LHCN-M2 (cell line): ENCODE measurements at regions not wholly inside any gene's neighbourhood (a gene's known extent, or its start where the extent isn't known, plus 50 kb on each side); places are given as distances from the start of the nearest gene placed in this dataset.
"Not testable (repeated sequence)": the region's sequence is repeated elsewhere in the genome, so short reads cannot be mapped to it uniquely, and the experiment has no call there.

Experiments
- DNase-seq: peaks from one replicate; pipeline ENCODE4 v3.0.0-alpha.2; 2012; ENCODE audit warnings: low read depth

- DNase-seq = no peak
Measured at GRCh38 chr12:63508543-63508942, 159.8 kb downstream of the DPY19L2 start.

DNA sequence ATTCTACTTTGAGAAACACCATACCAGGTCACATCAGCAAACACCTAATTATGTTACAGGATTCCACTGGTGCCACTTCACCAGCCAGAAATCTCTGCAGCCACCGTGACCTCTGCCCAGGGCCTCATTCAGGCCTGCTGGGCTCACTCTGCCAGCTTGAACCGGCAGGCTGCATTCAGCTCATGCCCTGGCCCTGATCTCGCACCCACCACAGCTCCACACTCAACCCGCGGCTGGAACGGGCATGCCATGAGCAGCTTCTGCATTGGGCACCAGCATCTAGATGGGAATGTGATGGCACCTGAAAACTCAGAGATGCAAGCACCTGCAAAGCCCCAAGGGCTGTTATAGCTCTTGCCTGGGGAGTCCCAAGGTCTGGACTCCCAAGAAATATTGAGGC, 168.7 kb downstream of the DPY19L2 start:
- no peak for DNase-seq

GRCh38 chr12:63498239-63498638, 170.1 kb downstream of the DPY19L2 start:
- DNase-seq = no peak

DNA sequence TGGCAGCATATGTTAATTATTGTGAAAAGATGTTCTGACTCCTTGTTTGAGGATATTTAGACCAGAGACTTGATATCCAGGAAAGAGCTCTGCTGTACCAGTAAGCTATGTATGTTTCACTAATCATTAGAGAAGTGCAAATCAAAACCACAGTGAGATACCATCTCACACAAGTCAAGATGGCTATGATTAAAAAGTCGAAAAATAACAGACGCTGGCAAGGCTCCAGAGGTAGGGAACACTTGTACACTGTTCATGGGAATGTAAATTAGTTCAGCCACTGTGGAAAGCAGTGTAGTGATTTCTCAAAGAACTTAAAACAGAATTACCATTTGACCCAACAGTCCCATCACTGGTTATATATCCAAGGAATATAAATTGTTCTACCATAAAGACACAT, 171.6 kb downstream of the DPY19L2 start:
- DNase-seq = no peak

- no peak for DNase-seq
Measured at GRCh38 chr12:63495974-63496373, 172.3 kb downstream of the DPY19L2 start.

GRCh38 chr12:63493357-63493756, 174.9 kb downstream of the DPY19L2 start:
- DNase-seq = not testable (repeated sequence)

DNA sequence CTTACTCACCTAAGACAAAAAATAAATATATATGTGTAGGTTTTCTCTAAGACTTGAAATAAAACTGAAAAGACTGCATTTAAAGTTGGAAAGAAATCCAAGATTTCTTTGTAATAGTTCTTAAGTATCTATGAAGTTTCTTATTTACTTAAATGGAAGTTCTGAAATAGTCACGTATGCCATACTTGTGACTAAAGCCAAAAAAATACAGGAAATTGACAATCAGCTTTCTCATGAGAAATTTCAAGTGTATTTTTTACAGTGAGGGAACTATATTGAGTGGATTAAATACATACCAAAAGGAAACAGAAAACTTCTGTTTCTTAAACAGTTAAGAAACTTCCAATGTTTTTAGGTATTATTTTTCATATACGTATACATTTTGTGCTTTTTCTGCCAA, 188.1 kb downstream of the DPY19L2 start:
- no peak for DNase-seq

- DNase-seq = no peak
Measured at GRCh38 chr12:63470161-63470560, 198.1 kb downstream of the DPY19L2 start.

DNA sequence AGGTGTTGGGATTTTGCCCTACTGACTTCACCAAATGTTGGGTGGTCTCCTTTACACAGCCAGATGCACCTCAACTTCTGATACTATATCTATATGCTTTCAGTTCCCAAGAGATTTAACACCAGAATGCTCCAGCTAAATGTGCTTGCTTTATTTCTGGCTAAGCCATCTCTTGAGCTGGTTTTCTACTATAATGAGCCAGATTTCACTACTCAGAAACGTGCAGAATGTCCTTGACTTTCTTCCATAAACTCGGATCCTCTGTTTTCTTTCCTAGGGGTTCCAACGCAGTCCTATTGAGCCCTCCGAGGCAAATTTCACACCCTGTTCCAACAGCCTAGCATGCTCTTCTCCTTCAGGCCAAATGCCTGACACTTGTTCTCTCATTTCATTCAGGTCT, 200.3 kb downstream of the DPY19L2 start:
- DNase-seq = no peak

GRCh38 chr12:63457857-63458256, 210.4 kb downstream of the DPY19L2 start:
- DNase-seq = no peak

GRCh38 chr12:63457428-63457827, 210.9 kb downstream of the DPY19L2 start:
- no peak for DNase-seq

DNA sequence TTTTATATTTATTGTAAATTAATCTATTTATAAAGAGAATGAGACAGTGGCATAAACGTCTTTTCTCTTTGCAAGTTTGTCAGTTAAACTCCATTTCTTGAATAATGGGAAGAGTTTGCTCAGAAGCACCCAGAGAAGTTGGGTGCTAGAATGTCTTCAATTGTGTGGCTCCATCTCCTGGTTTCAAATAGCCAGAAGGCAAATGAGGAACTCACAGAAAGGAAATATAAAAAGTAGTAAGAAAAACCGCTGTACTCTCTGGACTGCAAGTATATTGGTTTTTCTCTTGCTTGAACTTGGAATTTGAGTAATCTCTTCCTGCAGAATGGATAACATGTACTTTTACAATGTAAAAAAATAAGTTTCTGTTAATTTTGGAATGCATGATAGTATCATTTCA, 217.5 kb downstream of the DPY19L2 start:
- no peak for DNase-seq

DNA sequence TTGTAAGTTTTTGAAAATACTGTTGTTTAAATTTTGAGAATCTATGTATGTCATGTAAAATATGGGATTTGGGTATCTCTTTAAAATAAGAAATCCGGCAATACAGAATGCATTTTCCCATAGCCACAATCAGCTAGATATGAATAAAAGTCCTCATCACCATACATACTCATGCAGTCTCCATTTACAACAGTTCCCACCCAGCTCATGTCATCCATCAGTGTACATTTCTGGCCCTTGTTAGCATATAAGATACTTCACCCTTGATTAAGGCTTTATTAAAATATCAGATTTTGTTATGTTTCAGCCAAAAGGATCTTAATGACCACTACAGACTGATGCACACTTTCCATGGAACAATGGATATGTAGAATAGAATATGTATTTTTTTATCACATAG, 218.0 kb downstream of the DPY19L2 start:
- no peak for DNase-seq

- DNase-seq = no peak
Measured at GRCh38 chr12:63445224-63445880, 222.9 kb downstream of the DPY19L2 start.

GRCh38 chr12:63440048-63440447, 228.2 kb downstream of the DPY19L2 start:
- no peak for DNase-seq

DNA sequence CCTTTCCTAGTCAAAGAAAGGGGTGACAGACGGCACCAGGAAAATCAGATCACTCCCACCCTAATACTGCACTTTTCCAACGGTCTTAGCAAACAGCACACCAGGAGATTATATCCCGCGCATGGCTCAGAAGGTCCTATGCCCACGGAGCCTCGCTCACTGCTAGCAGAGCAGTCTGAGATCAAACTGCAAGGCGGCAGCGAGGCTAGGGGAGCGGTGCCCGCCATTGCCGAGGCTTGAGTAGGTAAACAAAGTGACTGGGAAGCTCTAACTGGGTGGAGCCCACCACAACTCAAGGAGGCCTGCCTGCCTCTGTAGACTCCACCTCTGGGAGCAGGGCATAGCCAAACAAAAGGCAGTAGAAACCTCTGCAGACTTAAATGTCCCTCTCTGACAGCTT, 233.9 kb downstream of the DPY19L2 start:
- DNase-seq = not testable (repeated sequence)

- not testable (repeated sequence) for DNase-seq
Measured at GRCh38 chr12:63427969-63428368, 240.3 kb downstream of the DPY19L2 start.

- not testable (repeated sequence) for DNase-seq
Measured at GRCh38 chr12:63427029-63427428, 241.3 kb downstream of the DPY19L2 start.

DNA sequence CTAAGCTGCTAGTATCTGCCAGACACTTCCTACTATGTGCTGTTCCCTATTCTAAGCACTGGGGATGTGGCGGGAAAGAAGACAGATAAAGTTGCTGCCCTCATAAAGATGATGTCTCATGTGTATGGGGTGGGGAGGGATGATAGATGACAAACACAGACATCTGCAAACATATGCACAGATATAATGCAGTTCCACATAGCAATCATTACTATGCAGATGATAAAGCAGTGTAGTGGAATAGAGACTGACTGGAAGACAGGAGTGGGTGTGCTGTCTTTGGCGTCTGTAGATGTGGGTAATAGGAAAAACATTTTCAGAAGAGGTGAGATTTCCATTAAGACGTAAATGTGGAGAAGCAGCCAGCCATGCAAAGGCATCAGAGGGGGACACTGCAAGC, 243.6 kb downstream of the DPY19L2 start:
- no peak for DNase-seq

- no peak for DNase-seq
Measured at GRCh38 chr12:63423839-63424238, 244.5 kb downstream of the DPY19L2 start.

GRCh38 chr12:63420206-63420644, 248.1 kb downstream of the DPY19L2 start:
- DNase-seq = peak; percentile 59

- DNase-seq = no peak
Measured at GRCh38 chr12:63419154-63419553, 249.1 kb downstream of the DPY19L2 start.

DNA sequence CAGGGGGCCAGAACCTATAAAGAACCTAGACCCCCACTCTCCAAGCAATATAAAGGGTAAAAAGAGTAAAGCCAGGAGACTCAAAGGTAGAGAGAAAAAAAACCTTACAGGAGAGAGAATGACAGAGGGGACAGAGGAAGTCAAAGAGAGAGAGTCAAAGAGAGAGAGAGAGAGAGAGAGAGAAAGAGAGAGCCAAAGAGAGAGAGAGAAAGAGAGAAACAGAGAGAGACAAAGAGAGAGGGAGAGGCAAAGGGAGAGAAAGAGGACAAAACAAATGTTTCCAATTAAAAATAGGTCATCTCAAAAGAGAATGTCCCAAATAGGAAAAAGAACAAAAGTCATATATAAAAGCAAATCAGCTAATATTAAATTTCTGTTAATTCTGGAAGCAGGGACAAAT, 251.5 kb downstream of the DPY19L2 start:
- no peak for DNase-seq

DNA sequence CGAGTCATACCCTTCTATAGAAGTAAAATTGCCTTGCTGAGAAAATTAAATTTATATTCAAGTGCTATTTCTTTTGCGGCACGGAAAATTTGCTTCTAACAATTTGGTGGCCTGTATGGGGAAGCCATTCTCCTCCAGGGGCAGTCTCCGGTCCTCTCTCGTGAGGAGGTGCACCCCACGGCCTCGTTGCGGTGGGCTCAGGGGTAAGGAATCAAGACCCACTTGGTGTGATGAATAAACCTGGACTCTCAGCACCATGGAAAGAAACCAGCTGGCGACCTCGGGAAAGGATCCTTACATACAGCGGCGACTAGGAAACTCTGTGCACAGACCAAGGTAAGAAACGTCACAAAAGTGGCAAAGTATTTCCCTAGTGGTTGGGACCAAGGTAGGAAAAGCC, 252.9 kb downstream of the DPY19L2 start:
- DNase-seq = no peak
